SK-N-MC (cell line): ENCODE measurements at regions not wholly inside any gene's neighbourhood (a gene's known extent, or its start where the extent isn't known, plus 50 kb on each side); places are given as distances from the start of the nearest gene placed in this dataset.

Experiments
- EZH2 ChIP-seq: fragments of 200-600 bp; sonication (generic); IDR thresholded peaks from one replicate; pipeline ENCODE4 v1.6.1; 2017; ENCODE audit warnings: antibody characterized with exemption
- FOXP2 ChIP-seq: optimal IDR thresholded peaks from 2 replicates; pipeline ENCODE3; 2011; ENCODE audit warnings: mild to moderate bottlenecking, moderate library complexity; ENCODE audit not compliant: insufficient read depth; ENCODE audit errors: extremely low read length, control extremely low read depth
- POLR2AphosphoS5 ChIP-seq: IDR thresholded peaks from 2 replicates; pipeline ENCODE4 v1.6.1; 2012; ENCODE audit warnings: mild to moderate bottlenecking, low read depth, low read length, borderline replicate concordance

- TF ChIP-seq EZH2 = no peak
- TF ChIP-seq POLR2AphosphoS5 = no peak
- no peak for TF ChIP-seq FOXP2
These were observed 239.1 kb downstream of the COG6 start for GRCh38 chr13:39894586-39894985.
